HG03064 (cell line): ENCODE measurements at regions not wholly inside any gene's neighbourhood (a gene's known extent, or its start where the extent isn't known, plus 50 kb on each side); places are given as distances from the start of the nearest gene placed in this dataset.

Experiments used
- ATAC-seq: cut with Tn5 transposase; IDR thresholded peaks from one replicate; pipeline ENCODE4 v1.9.1; 2021; ENCODE audit warnings: low read depth; ENCODE audit not compliant: unreplicated experiment

DNA sequence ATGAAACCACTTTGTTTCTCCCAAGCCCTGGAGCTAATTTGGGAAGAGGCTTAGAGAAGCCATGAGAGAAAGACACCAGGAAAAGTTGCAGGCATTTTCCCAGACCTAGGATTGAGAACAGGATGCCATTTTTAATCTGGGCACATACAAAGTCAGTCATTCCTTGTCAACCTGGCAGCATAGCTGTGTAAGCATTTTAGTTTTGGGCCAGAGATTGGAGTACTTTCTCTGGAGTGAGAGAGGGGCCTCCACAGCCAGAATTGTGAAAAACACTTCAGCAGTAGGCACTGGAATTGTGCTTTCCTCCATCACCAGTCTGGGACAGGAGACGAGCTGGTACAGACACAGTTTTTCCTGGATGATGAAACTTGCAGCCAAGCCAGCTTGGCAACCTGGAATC is 390.3 kb upstream of the DMAC1 start:
- no peak for ATAC-seq

DNA sequence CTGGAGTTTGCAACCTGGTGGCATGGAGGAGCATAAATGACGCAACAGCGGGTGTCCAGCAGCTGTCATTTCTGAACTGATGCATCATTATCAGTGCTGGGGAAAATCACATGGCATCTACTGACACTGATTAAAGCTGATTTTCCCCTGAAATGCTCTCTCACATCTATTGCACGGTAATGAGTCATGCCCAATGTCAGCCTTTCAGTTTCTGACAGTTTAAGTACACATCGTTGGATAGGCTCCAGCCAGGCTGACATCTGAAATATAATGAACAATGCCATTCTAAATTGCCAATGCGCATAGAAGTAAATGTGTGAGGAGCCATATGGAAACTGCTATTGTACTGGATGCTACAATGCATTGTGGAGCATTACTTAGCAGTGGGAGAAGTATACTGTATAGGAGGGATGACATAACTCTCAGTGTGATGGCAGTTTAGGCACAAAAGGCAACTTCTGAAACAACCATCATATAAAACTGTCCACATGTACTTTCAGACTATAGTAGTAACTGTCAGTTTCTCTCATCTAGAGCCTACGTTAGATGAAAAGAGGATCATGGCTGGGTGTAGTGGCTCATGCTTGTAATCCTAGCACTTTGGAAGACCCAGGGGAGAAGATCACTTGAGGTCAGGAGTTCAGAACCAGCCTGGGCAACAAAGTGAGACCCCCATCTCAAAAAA is 389.3 kb upstream of the DMAC1 start:
- ATAC-seq: no peak

DNA sequence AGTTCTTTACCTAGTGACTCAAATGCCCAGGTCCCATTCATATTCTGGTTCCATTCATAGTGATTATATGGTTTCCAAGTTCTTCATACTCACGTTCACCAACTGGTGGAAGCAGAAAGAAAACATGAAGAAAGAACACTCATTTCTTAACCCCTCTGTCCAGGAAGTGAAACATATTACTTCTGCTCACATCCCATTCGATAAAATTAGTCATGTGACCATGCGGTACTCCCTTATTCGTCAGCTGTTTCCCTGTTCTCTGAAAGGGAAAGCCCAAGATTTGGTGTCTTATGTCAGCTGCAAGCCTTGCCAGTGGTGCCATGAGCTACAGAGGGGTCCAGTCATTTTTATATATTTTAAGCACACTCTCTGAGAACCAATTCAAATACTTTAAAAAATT is 387.0 kb upstream of the DMAC1 start:
- ATAC-seq: no peak

DNA sequence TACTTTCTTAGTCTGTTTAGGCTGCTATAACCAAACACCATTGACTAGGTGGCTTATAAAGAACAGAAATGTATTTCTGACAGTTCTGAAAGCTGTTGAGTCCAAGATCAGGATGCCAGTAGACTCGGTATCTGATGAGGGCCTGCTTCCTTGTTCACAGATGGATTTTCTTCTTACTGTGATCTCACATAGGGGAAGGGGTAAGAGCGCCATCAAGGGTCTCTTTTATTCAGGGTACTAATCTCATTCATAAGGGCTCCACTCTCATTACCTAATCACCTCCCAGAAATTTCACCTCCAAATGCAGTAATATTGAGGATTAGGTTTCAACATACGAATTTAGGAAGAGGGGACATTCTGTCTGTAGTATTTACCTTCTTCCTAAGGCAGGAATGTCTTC is 384.0 kb upstream of the DMAC1 start:
- no peak for ATAC-seq

DNA sequence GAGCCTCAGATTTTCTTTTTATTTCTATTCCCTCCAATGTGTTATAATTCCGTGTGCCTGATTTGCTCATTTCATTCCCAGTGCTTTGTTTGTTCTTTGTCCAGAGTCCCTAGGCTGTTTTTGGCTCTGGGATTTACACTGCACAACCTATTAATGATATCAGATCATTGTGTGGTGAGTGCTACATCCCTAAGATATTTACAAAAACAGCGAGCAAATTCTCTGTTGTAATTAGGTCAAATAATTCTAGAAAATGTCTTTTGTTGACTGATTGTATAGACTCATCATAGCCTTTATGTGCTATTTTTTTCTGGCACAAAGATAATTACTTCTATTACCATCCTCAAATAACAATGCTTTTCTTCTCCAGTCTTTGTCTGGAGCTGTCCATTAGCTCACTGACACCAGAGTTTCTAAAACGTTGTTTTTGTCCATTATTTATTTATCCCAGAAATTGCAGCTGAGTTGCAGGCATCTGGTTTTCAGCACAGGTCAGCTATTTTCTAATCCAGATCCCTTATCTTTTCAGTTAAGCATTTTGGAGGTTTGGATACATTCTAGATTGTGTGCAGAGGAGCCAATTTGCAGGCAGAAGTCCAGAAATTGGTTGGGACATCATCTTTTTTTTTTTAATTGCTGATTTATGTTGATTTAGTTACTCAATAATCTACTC is 379.9 kb upstream of the DMAC1 start:
- no peak for ATAC-seq

DNA sequence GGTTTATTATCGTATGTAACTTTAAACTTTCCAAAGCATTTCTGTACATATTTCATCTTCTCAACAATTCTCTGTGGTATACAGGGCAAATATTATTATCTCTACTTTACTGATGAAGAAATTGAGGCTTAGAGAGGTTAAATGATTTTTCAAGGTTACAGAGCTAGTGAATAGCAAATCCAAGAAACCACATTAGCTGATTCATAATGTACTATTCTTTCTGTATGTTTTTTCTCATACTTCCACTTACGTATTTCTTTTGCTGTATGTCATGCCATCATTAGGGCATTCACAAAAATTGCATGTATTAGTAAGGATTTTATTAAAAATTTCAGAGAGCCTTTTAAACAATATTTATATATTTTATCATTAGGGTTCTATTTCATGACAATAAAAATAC is 372.4 kb upstream of the DMAC1 start:
- ATAC-seq: no peak

DNA sequence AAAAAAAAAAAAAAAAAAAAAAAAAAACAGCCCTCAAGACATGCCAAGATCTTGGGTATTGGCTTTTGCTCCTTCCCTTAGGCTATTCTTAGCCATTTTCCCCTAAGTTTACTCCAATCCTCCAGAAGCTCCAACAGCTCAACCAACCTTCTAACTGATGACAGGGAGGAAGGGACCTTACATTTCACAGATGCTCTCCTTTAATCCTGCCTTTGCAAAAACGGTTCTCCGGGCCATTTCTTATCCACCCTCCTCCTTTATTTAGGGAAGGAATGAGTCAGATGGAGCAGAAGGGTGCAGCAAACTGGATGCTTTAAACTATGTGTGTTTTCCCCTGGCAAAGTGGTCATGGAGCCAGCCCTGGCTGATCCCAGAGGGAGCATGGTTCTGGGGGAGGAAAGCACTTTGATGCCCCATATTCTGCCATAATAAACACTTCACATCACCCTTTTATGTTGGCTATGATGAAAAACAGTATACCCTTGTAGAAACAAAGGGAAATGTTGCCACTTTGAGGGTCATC is 369.4 kb upstream of the DMAC1 start:
- no peak for ATAC-seq

DNA sequence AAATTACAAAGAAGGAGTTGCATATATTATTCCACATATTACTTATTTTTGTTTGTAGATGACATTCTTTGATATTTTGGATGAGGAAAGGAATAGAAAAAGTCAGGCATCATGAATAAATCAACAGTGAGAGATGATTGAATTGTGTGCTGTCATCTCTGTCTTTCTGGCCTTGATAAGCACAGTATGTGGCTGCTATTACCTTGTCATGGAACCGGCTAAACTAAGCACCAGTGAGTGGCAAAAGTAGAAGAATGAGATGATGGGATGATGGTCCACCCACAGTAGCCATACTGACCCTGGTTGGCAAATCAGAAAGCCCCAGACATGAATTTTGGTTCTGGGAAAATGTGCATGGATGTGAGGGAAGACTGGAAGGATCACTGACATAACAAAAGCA is 361.2 kb upstream of the DMAC1 start:
- no peak for ATAC-seq

DNA sequence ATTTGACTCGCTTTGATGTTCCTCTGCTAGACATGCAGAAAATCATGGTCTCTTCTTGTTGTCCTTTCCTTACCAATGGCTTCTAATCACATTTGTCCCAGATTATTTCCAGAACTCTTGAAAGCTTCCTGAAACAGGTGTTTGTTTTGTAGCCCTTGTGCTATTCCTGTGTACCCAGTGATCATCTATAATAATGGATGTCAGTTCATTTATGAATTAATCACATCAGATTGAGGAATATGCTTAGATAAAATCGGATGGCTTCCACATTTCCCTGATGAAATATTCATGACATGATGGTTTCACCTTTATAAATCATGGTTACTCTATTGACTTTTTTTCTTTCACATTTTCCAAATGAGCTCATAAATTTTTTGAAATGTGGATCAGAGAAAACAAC is 359.0 kb upstream of the DMAC1 start:
- no peak for ATAC-seq

DNA sequence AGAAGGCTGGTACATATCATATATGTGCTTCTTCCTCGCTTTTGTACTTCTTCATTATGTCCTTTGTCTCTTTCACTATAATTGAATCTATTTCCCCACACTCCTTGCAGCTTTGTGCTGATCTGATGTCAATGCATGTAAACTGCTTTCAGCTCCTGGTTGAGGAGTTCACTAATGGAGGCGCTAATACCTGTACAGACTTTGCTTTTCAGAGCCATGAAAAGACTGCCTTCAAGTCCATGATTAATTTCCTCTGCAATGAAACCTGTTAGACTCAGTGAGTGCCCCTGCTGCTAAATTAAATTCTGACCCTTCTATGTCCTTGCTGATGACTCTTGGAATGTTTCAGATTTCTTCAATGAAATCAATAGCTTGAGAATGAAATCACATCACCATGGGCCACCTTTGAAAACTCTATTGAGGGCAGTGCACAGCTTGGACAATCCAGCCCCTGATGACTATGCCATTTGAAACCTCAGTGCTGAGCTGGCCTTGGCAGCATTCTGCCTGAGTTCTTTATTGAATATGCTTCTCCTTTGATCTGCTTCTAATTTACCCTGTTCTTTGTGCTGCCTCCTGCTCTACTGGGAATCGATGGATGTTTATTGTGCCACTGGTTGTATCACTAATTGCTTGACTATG is 358.2 kb upstream of the DMAC1 start:
- ATAC-seq: no peak

DNA sequence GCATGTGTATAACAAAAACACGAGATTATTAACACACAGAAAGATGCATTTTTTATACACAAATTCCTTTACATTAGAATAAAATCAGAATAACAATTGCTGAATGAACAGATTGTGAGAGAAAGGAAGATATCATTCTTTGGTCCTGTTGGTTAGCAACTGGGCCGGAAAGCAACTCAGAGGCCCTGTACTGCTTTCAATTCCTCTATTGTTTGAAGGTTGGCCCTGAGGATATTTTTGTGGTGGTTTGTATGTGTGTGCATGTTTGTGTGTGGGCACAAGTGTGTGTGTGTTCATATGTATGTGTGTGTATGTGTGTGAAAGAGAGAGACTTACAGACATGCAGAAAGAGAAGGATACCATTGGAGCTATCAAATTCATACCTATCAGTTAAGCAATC is 356.8 kb upstream of the DMAC1 start:
- no peak for ATAC-seq

DNA sequence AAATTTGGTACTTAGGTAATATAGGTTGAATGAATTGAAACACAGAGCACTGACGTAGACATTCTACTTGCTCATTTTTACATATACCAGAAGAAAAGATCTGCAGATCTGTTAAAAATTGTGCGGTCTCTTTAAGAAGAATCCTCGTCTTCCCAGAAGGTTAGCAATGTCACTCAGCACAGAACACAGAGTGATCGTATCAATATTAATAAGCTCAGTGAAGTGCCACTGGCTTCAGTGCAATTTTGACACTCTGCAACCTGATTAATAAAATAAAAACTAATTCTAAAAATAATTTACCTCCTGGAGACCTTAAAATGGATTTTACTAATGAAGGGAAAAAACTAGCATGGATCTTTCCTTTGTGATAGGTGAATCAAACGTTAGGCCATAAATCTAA is 356.1 kb upstream of the DMAC1 start:
- no peak for ATAC-seq

DNA sequence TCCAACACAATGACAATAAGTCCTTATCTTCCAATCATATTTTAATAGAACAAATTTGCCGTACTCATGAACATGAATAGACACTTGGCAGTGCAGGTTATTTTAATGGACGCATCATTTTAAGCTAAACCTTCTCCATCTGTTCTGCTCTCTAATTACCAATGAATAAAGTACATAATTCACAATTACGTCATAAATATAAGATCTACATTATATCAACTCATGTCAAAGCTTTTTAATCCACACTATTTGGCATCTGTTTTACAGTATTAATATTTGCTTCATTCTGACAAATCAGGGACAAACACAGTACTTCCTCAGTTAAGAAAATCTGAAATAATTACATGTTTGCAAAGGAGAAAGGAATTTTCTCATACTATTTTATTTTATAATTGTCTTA is 344.1 kb upstream of the DMAC1 start:
- ATAC-seq: no peak

DNA sequence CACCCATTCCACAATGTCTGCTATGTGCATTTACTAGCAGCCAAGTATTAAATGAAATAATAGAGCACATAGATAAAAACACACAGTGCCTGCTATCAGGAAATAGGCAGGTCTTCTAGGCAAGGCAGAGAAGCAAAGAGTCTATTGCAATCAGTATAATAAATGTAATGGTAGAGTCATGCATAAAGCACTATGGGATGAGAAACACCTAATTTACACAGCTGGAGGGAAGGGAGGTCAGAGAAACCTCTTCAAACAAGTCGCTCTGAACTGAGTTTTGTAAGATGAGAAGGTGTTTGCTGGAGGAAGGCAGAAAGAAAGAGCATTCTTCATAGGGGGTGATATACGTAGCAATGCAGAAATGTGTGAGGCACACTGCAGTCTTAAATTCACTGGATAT is 341.0 kb upstream of the DMAC1 start:
- no peak for ATAC-seq

DNA sequence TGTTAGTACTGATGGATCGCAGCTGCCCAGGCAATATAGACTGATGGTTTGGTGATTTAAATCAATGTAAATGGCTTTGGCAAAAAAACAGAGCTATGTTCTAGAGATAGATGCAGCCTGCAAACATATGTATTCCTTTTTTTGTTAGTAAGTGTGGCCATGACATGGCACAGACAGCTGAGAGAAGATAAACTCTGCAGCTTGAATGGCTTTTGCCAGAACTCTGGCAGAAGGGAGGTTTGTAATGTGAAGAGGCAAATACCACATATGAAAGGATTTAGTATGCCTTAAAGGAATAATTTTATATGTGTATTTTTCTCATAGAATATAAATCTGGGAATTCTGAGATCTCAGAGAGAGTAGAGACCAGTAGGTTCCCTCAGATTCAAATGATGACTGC is 340.2 kb upstream of the DMAC1 start:
- no peak for ATAC-seq

DNA sequence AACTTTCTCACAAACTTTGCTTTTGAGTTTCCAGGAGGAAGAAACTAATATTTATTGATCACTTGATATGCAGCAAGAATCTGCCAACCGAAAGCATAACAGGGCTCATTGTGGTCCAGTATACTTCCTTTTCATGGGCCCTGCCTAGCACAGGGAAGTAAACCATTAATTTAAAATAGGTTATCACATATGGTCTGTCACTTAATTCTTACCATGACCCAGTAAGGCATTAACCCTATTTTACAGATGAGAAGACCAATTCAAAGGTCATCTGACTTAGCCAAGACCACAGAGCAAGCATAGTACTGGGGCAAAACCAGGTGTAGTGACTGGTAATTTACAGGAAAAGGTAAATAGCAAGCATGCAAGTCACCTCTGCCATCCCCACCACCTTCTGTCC is 336.9 kb upstream of the DMAC1 start:
- ATAC-seq: no peak

DNA sequence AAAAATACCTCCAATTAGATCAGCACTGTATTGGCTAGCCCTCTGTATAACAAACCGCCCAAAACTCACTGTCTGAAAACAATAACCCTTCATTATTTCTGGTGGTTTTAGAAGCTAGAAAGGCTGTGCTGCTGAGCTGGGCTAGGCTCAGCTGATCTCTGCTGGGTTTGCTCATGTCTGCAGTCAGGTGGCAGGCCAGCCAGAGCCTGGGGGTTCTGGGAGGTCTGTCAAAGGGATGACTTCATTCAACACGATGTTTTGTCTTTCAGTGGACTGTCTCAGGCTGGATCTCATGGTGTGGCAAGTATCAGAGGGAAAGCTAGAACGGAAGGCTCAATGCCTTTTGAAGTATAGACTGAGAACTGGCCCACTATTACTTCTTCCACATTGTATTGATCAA is 335.1 kb upstream of the DMAC1 start:
- no peak for ATAC-seq

DNA sequence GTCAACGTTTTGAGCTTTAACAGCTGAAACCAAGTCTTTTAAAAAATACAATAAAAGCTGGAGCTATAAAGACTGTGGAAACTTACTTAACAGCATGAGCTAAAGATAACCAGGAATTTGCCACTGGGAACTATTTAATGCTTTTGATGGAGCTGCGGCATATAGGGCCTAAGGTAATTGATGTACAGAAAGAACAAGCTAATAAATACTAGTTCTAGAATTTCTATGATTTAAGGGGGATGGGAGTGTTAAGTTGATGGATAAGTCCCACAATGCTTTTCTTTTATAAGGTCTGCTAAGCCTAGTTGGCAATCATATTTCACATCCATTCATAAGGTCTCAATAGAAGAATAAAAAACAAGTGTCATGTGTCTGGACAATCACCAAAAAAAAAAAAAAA is 334.0 kb upstream of the DMAC1 start:
- ATAC-seq: no peak

DNA sequence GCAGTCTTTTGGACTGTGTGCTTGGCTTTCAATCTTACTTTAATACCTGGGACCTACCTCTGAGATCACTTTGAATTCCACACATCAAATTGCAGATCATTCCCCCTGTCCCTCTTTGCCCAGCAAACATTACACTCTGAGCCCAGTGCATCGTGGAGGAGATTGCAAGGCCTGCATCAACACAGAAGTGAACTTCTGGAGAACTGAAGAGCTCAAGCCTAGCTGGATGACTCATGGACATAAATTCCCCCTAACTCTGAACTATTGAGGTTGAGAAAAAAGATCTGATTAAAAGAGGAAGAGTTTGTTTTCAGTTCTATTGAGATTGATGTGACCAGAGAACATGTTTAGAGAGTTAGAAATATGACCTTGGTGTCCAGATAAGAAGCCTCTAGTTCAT is 316.0 kb upstream of the DMAC1 start:
- no peak for ATAC-seq

DNA sequence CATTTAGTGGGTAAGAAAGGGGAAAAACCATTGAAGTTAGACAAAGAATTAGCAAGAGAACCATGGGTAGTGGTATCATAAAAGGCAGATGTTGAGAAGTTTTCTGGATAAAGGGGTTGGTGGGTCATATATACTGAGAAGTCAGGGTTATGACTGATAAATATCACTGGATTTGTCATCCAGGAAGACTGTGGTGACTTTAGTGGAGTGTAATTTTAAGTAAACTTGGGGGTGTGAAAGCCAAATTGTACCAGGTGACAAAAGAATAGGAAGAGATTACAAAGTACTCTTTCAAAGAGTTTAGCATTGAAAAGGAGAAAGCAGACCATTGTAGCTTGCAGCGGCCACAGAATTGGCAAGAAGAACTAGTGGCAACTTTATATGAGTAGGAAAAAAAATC is 315.2 kb upstream of the DMAC1 start:
- ATAC-seq: no peak

DNA sequence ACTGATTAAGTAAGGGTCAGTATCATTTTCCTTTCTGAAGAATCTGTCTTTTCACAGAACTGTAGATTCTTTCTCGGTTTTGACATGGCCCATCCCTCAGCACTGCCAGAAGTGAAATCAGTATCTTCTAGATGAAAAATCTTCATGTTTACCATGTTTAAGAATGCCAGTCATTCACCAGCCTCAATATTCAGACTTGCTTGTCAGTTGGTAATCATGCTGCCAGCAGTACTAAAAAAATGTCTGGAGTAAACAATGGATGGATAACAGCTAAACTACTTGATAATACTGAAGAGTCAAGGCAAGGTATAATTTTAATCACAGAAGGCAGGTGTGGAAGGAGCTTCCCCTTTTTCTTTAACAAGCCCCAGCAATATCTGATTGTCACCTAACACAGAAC is 306.8 kb upstream of the DMAC1 start:
- no peak for ATAC-seq

DNA sequence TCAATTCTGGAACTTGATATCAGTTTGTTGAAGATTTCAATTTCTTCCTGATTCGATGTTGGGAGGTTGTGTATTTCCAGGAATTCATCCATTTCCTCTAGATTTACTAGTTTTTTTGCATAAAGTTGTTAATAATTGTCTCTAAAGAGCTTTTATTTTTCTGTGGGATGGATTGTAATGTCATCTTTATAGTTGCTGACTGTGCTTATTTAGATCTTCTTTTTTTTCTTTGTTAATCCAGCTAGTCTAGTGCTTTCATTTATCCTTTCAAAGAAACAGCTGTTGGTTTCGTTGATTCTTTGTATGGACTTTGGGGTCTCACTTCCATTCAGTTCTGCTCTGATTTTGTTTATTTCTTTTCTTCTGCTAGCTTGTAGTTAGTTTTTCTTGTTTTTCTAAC is 302.0 kb upstream of the DMAC1 start:
- ATAC-seq: no peak
